H7 (cell line): ENCODE measurements at regions not wholly inside any gene's neighbourhood (a gene's known extent, or its start where the extent isn't known, plus 50 kb on each side); places are given as distances from the start of the nearest gene placed in this dataset.

Experiments used
- DNase-seq: peaks from one replicate; pipeline ENCODE4 v3.0.0; 2012
- H3K27me3 ChIP-seq: 2 replicates; pipeline ENCODE4 v1.6.0; 2011; ENCODE audit warnings: mild to moderate bottlenecking, low read length; ENCODE audit not compliant: control insufficient read depth, insufficient read depth
- H3K36me3 ChIP-seq: replicated peaks from 2 replicates; pipeline ENCODE4 v1.5.1; 2011; ENCODE audit warnings: low read length; ENCODE audit not compliant: control insufficient read depth, insufficient read depth
- H3K4me3 ChIP-seq: 2 replicates; pipeline ENCODE4 v1.5.1; 2011; ENCODE audit warnings: low read depth, mild to moderate bottlenecking, control low read depth, low read length, moderate library complexity; ENCODE audit not compliant: insufficient read depth

DNA sequence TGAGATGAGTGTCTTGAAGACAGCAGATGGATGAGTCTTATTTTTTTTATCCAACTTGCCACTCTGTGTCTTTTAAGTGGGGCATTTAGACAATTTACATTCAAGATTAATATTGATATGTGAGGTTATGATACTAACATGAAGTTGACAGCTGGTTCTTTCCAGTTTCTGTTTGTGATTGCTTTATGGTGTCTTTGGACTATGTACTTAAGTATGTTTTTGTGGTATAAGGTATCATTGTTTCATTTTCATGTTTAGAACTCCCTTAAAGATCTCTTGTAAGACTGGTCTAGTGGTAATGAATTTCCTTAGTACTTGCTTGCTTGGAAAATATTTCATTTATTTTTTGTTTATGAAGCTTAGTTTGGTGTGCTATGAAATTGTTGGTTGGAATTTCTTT is 550.3 kb upstream of the NOVA1 start:
- no peaks in the 10 kb centered on the region for H3K36me3 ChIP-seq
- DNase-seq = no peak
- no peaks in the 10 kb centered on the region for H3K27me3 ChIP-seq
- no peak overlapping the region for H3K4me3 ChIP-seq

DNA sequence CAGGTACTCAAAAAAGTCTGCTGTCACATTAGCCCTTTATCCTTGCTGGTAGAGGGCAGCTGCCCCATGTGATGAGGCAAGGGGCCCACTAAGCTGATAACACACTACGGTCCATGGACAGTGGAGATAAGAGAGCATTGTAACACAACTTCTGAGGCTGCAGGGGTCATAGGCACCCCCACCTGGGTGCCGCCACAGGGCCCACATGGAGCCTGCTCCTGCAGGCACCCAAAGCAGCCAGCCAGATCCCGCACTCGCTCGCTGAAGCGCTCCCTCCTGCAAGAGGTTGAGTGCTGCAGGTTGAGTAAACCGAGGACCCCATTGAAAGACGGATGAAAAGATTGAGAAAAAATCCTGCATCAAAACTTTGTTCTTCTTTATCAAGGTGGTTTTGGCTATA is 566.3 kb upstream of the NOVA1 start:
- DNase-seq = no peak
- no peaks in the 10 kb centered on the region for H3K36me3 ChIP-seq
- no peaks in the 10 kb centered on the region for H3K27me3 ChIP-seq
- H3K4me3 ChIP-seq = no peak overlapping the region

DNA sequence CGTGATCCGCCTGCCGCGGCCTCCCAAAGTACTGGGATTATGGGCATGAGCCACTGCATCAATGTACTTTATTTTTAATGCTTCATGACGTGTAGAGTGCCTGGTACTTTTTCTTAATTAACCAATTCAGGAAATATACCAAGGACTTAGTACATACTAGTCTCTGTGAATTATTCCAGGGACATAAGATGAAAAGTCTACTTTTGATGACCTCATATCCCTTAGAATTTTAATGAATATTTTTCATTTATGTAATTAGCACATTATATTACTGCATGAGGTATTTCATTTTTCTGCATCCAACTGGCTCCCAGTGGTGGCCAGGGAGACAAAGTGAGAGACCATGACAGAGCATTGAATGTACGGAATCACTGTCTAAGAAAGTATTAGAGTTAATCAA is 577.7 kb upstream of the NOVA1 start:
- no peaks in the 10 kb centered on the region for H3K36me3 ChIP-seq

DNA sequence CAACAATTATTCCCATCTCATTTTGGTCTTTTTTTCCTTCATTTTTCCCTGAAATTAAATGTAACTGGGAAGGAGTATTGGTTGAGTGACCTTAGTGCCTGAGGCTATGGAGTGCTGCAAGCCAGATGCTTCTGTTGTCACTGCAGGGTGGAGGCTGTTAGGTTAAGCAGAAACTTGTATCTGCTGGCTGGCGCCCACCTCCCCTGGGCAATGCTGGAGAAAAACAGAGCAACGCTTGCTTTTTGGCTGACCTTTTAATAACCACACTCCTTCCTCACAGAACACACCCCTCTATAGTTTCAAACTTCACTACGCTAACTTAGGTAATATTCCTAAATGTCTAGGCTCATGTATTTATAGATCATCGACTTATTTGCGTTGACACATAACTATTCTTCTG is 583.5 kb upstream of the NOVA1 start:
- DNase-seq = no peak
- no peaks in the 10 kb centered on the region for H3K27me3 ChIP-seq
- no peak overlapping the region for H3K4me3 ChIP-seq
- H3K36me3 ChIP-seq = no peaks in the 10 kb centered on the region

More for the DNA sequence above, 577.7 kb upstream of the NOVA1 start:
- no peak overlapping the region for H3K4me3 ChIP-seq
- no peaks in the 10 kb centered on the region for H3K27me3 ChIP-seq
- no peak for DNase-seq

DNA sequence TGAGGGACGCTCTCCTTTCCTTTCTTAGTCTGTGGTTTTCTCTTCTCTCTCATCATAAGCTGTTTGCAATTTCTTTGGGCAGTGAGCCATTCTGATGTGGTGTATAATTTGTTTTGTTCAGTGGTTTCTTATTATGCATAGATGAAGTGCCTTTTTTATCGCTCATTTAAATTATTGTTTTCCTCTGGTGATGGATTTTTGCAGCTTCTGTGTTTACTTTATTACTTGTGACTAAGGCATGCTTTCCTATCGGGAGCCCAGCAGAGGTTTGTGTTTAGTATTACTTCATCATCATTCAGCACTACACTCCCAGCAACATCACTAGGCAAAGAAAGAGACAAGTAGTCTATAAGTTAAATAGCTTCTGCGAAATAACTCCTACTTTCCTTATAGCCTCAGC is 586.6 kb upstream of the NOVA1 start:
- H3K27me3 ChIP-seq = no peaks in the 10 kb centered on the region
- no peaks in the 10 kb centered on the region for H3K36me3 ChIP-seq
- no peak overlapping the region for H3K4me3 ChIP-seq
- no peak for DNase-seq

DNA sequence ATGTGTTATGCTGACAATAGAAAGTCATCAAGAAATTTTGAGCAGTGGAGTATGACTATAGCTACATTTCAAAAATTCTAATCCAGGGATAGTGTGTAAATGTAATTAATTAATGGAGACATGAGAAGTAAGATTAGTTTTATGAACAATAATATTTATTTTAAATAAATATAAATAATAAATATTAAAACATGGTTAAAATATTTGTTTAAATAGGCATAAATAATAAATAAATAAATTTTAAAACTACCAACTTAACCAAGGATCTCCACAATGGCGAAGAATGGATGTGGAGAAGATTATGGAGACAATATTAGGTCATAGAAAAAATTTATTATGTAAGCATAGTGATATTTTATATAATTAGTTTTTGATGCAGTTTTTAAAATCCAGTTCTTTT is 588.2 kb upstream of the NOVA1 start:
- no peak for DNase-seq
- H3K36me3 ChIP-seq = no peaks in the 10 kb centered on the region
- no peak overlapping the region for H3K4me3 ChIP-seq
- H3K27me3 ChIP-seq = no peaks in the 10 kb centered on the region

DNA sequence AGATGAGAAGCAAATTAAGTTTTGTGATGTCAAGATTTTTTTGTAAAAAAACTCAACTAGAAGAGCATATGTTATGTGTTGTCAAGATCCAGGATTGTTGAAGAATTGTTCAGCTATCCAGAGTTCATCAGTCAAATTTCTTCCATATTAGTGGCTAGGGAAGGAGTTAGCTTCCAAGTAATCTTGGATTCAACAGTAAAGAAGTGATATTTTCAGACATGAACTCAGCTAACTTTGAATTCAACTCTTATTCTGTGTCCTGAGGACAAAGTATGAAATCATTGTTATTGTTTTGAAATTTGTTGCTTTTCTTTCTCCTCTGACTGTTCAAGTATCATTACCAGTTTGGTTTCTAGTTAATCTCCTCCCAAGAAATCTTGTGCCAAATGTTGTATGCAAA is 589.3 kb upstream of the NOVA1 start:
- H3K27me3 ChIP-seq = no peaks in the 10 kb centered on the region
- no peak overlapping the region for H3K4me3 ChIP-seq
- H3K36me3 ChIP-seq = no peaks in the 10 kb centered on the region
- no peak for DNase-seq

DNA sequence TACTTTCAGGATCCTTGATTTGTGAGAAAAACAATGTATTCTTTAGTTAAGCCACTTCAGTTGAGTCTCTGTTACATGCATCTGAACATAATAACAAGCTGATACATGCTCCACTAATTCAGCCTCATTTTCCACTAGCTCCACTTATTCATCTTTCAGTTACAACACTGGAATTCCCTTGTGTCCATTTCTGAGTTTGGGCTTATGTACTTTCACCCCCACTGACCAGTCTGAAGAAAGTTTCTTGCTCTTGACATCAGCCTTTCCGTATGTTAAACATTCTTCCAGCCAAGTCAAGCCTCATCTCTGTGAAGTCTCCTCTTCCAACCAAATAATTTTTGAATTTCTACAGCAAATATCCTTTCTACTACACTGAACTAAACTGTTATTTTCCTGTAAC is 592.5 kb upstream of the NOVA1 start:
- DNase-seq = no peak
- H3K36me3 ChIP-seq = no peaks in the 10 kb centered on the region
- no peak overlapping the region for H3K4me3 ChIP-seq
- no peaks in the 10 kb centered on the region for H3K27me3 ChIP-seq

DNA sequence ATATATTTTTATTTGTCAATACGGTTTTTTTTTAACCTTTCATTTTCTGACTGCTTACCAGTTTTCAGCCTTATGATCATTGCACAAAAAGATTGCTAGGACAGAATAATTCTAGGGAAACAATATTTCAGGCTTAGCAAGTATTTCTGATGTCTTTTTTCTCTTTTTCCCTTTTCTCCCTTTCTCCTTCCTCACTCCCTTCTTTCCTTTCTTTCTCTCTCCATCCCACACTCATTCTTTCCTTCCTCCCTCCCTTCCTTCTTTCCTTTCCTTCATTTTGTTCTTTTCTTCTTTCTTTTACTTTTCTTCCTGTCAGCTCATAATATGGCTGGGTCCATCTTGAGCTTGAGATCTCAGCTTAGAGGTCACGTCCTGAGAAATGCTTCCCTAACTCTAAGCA is 601.4 kb upstream of the NOVA1 start:
- Histone ChIP-seq H3K4me3 (no peak overlapping the region), H3K27me3 (no peaks in the 10 kb centered on the region), H3K36me3 (no peaks in the 10 kb centered on the region)
- DNase-seq = no peak

DNA sequence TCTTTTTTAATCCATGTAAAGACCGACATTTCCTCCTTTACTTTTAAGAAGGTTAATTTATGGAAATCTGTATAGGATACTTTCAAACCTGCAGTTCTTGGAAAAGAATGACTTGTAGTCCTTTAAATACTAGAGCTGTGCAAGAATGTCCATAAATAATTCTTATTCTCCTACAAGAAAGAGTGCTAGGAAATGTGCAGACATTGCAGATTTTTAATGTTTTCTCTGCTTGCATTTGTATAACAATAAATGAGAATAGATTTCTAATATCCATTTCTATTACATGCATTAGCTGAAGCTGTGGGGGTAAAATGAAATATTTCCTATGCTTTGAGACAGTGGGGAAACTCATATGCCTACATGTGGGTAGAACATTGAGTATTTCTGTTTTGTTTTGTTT is 607.2 kb upstream of the NOVA1 start:
- H3K4me3 ChIP-seq = no peak overlapping the region
- H3K27me3 ChIP-seq = no peaks in the 10 kb centered on the region
- no peak for DNase-seq
- H3K36me3 ChIP-seq = no peaks in the 10 kb centered on the region

DNA sequence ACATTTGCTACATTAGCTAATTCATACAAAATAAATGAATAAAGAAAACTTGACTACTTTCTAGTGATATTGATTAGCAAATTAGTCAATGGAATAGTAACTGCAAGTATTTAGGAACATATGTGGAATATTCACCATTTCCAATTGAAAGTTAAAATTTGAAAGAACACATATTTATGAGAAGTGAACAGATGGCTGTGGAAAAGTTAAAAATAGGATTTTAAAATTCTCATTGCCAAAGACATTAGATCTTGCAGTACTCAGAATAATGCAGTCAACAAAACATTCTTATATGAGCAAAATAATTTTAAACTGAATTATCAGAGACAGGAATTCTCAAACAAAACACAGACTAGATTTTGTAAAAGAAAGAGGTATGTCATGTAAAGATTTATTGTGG is 613.9 kb upstream of the NOVA1 start:
- Histone ChIP-seq H3K27me3 (no peaks in the 10 kb centered on the region), H3K4me3 (no peak overlapping the region), H3K36me3 (no peaks in the 10 kb centered on the region)
- DNase-seq = no peak

DNA sequence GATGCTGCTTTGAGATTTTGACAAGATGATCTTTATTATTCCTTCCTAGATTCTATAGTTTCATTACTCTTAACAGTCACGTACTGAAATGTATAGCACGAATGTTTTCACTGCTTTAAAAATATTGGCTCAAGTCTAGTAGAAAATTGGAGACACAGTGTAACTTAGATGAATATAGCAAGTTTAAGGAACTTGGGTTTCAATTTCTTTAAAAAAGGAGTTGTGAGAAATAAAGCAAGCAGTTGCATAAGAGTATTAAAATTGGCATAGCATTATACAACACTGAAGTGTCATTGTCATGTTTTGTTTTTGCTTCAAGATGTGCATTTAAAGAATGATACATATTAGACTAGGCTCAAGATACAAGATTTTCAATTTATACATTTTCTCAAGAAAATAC is 624.8 kb upstream of the NOVA1 start:
- Histone ChIP-seq H3K4me3 (no peak overlapping the region), H3K36me3 (no peaks in the 10 kb centered on the region), H3K27me3 (no peaks in the 10 kb centered on the region)
- no peak for DNase-seq

DNA sequence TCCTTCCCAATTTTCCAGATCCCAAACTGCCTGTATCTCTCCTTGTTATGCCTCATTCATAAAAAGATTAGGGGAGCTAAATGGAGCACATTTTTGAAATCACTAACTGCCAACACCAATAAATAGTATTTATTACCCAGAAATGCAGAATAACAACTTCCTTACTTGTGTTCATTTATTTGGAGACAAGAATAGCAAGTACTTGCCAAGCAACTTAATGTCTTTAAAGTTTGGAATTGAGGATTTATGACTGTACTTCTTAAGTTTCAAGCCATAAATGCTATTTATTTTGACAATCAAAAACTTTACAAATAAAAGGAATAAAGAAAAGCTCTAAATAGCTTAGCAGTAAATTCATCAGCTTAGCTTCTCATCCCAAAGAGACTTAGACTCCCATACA is 626.1 kb upstream of the NOVA1 start:
- Histone ChIP-seq H3K27me3 (no peaks in the 10 kb centered on the region), H3K36me3 (no peaks in the 10 kb centered on the region), H3K4me3 (no peak overlapping the region)
- DNase-seq = no peak

DNA sequence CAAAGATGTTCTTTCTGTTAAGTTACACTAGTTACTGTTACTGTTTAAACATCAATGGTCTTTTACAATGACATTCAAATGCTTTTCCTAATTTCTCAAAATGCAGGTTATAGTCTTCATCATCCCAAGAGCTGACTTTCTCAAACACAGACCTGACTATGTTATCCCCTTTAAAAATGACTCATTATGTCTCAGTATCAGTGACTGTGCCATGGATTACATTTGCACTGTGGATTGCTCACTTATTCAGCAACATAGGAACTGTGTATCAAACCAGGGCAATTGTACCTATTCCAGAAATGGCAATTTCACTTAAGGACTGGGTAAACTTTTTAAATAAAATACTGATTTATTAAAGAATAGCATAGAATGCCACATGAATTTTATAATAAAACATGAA is 630.2 kb upstream of the NOVA1 start:
- DNase-seq = no peak
- Histone ChIP-seq H3K27me3 (no peaks in the 10 kb centered on the region), H3K4me3 (no peak overlapping the region), H3K36me3 (no peaks in the 10 kb centered on the region)

DNA sequence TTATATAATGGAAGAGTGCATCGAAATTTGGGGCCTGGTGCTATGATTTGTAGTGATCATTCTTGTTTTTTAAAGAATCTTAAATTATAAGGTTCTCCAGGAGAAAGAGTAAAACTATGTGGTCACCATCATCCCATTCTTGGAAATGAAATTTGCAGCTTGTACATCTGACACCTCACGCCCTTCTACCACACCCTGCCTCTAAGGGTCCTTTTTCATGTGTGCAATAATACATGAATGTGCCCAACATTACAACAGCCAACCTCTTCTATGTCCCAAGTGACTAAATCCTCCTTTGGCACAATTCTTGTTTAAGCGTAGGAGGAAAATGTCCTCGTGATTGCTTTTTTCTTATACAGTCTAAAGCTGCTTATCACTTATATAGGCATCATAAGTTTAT is 636.5 kb upstream of the NOVA1 start:
- DNase-seq = no peak
- Histone ChIP-seq H3K4me3 (no peak overlapping the region), H3K27me3 (no peaks in the 10 kb centered on the region), H3K36me3 (no peaks in the 10 kb centered on the region)

DNA sequence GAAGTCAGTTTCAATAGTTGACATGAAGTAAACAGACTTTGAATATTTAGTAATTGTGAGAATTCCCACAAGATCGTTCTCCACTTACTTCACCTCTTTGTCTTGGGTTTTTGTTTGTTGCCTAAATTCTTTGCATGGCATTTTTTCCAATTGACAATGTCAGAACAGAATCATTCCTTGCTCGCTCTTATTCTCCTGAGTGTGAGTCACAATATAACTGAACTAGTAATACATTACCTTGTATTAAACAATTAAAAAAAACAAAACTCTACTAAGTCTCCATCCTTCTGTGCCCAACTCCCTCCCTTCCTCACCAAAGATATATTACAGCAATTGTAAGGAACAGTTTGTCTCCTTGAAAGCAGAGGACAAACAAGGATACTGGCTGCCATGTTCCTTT is 638.8 kb upstream of the NOVA1 start:
- Histone ChIP-seq H3K36me3 (no peaks in the 10 kb centered on the region), H3K27me3 (no peaks in the 10 kb centered on the region), H3K4me3 (no peak overlapping the region)
- no peak for DNase-seq
